Muscle layer of duodenum (tissue), 2 donors: ENCODE measurements at regions not wholly inside any gene's neighbourhood (a gene's known extent, or its start where the extent isn't known, plus 50 kb on each side); places are given as distances from the start of the nearest gene placed in this dataset.

Experiments
- H3K27ac ChIP-seq: one replicate; pipeline ENCODE4 v1.7.0; 2013; ENCODE audit warnings: mild to moderate bottlenecking, low read length
- H3K27me3 ChIP-seq: one replicate; pipeline ENCODE4 v1.7.0; 2013; ENCODE audit warnings: low read depth, mild to moderate bottlenecking, control low read depth, low read length
- H3K36me3 ChIP-seq, 2 donors: one replicate each; pipeline ENCODE4 v1.7.0; 2013; ENCODE audit warnings: low read length in 2 of 2, control low read depth in 1 of 2, mild to moderate bottlenecking in 1 of 2; ENCODE audit not compliant: insufficient read depth in 2 of 2, control insufficient read depth in 1 of 2
- H3K4me1 ChIP-seq, 2 donors: one replicate each; pipeline ENCODE4 v1.7.0; 2013; ENCODE audit warnings: low read length in 2 of 2, mild to moderate bottlenecking in 2 of 2, control low read depth in 1 of 2, moderate library complexity in 1 of 2; ENCODE audit not compliant: insufficient read depth in 2 of 2, control insufficient read depth in 1 of 2
- H3K4me3 ChIP-seq, 2 donors: one replicate each; pipeline ENCODE4 v1.7.0; 2013; ENCODE audit warnings: low read length in 2 of 2, low read depth in 1 of 2, mild to moderate bottlenecking in 1 of 2
- H3K9me3 ChIP-seq, 2 donors: one replicate each; pipeline ENCODE4 v1.7.0; 2013; ENCODE audit warnings: low read length in 2 of 2, control low read depth in 1 of 2, mild to moderate bottlenecking in 1 of 2; ENCODE audit not compliant: control insufficient read depth in 1 of 2
- donor health status: healthy.

DNA sequence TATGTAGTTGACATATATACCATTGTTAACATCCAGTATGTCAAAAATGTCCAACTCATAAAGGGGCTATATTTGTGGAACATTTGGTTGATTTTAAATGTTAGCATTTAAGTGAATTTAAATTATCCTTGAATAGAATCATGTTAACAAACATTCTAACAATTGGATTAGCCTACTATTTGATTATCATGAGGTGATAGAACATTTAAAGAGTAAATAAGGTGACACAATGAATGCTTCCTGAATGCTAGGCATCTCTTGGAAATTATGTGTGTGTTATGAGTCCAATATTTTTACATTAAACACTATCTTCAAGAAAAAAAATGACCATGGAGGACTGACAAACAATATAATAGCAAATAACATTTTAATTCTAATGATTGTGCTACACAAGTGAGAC is 901.9 kb upstream of the AGA start:
- Histone ChIP-seq H3K27ac (no peak overlapping the region), H3K4me3 (no peak overlapping the region), H3K4me1 (no peaks in the 10 kb centered on the region), H3K9me3 (no peaks in the 10 kb centered on the region), H3K27me3 (no peaks in the 10 kb centered on the region), H3K36me3 (no peaks in the 10 kb centered on the region)

GRCh38 chr4:178347111-178347510 is 904.9 kb upstream of the AGA start:
- Histone ChIP-seq H3K9me3 (no peaks in the 10 kb centered on the region), H3K27ac (no peak overlapping the region), H3K4me1 (no peaks in the 10 kb centered on the region), H3K27me3 (no peaks in the 10 kb centered on the region), H3K4me3 (no peak overlapping the region), H3K36me3 (no peaks in the 10 kb centered on the region)

DNA sequence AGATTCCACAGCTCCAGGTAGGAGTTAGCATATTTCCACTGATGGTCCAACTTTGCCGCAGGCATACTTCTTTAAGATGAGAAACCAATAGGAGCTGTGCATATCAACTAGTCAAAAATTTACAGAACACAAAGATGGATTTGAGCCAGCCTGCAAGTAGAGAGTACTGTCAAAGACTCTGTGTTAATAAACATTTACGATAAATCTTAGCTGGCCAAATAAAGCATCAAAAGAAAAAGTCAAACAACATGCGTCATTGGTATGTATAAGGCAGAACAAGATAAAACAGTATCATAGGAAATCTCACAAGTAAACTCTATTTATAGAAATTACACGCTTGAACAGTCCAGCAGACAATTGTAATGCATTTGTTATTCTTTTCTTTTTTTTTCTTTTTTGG is 907.4 kb upstream of the AGA start:
- no peak overlapping the region for H3K4me3 ChIP-seq
- no peaks in the 10 kb centered on the region for H3K9me3 ChIP-seq
- H3K36me3 ChIP-seq, result no peaks in the 10 kb centered on the region
- no peaks in the 10 kb centered on the region for H3K27me3 ChIP-seq
- no peaks in the 10 kb centered on the region for H3K4me1 ChIP-seq
- H3K27ac ChIP-seq, result no peak overlapping the region

DNA sequence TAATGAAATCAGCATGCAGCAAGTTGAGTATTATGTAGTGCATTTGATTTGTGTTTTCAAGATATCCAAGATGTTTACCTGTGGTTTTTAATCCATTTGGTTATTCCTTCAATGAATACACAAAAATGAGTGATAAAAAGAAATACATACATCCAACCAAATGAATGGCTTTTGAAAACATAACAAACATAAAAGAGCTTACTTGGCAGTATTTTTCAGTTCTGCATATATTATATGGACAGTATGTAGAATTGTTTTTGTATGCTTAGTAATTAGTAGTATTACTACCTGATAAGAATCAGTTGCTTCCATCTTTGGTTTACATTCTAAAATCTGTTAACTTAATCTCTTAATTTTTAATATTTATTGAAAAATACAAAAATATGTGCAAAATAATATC is 908.9 kb upstream of the AGA start:
- no peaks in the 10 kb centered on the region for H3K27me3 ChIP-seq
- no peaks in the 10 kb centered on the region for H3K9me3 ChIP-seq
- no peak overlapping the region for H3K4me3 ChIP-seq
- no peak overlapping the region for H3K27ac ChIP-seq
- no peaks in the 10 kb centered on the region for H3K36me3 ChIP-seq
- H3K4me1 ChIP-seq, result no peaks in the 10 kb centered on the region

GRCh38 chr4:178356725-178357124 is 914.5 kb upstream of the AGA start:
- Histone ChIP-seq H3K9me3 (no peaks in the 10 kb centered on the region), H3K4me3 (no peak overlapping the region), H3K4me1 (no peaks in the 10 kb centered on the region), H3K27me3 (no peaks in the 10 kb centered on the region), H3K27ac (no peak overlapping the region), H3K36me3 (no peaks in the 10 kb centered on the region)

DNA sequence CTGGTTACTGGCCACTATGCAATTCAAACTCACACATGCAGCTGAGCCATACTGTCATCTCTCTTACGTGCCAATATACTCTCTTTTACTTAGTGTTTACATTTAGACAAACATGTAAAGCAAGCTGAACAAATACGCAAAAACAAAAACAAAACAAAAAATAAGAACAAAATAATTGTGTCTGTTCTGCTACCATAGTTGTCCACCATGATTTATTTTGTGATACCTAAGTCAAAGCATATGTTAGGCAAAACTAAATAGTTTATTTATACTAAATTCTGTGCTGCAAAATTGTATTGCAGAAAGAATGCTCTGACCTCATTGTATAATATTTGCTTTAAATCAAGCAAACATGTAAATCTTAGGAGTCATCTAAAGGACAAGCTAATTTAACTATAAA is 943.2 kb upstream of the AGA start:
- H3K36me3 ChIP-seq, result no peaks in the 10 kb centered on the region
- no peak overlapping the region for H3K4me3 ChIP-seq
- no peaks in the 10 kb centered on the region for H3K4me1 ChIP-seq

GRCh38 chr4:178387756-178388155 is 945.5 kb upstream of the AGA start:
- H3K27me3 ChIP-seq, result no peaks in the 10 kb centered on the region
- no peaks in the 10 kb centered on the region for H3K36me3 ChIP-seq
- no peaks in the 10 kb centered on the region for H3K4me1 ChIP-seq
- no peak overlapping the region for H3K27ac ChIP-seq
- no peak overlapping the region for H3K4me3 ChIP-seq
- H3K9me3 ChIP-seq, result peaks cover 0 to 2% of the 10 kb centered on the region in 2 donors

More for the DNA sequence above, 943.2 kb upstream of the AGA start:
- no peak overlapping the region for H3K27ac ChIP-seq
- peaks cover 0 to 2% of the 10 kb centered on the region in 2 donors for H3K9me3 ChIP-seq
- H3K27me3 ChIP-seq, result no peaks in the 10 kb centered on the region

DNA sequence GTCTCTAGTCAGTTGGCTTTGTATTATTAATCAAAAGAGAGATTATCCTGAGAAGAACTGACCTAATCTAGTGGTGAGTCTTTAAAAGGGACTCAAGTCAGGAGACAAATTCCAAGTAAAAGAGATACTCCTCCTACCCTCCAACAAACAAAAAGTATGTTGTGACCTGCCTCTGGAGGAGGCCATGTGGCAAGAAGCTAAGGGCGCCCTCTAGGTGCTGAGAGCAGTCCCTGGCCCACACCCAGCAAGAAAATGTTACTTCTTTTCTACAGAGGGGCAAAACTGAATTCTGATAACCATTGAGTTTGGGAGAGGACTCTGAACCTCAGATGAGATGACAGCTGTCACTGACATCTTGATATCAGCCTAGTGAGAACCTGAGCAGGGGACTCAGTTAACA is 953.6 kb upstream of the AGA start:
- H3K36me3 ChIP-seq, result no peaks in the 10 kb centered on the region
- no peak overlapping the region for H3K27ac ChIP-seq
- no peaks in the 10 kb centered on the region for H3K27me3 ChIP-seq
- H3K9me3 ChIP-seq, result no peaks in the 10 kb centered on the region
- H3K4me1 ChIP-seq, result no peaks in the 10 kb centered on the region
- H3K4me3 ChIP-seq, result no peak overlapping the region

GRCh38 chr4:178412455-178412854 is 970.2 kb upstream of the AGA start:
- no peaks in the 10 kb centered on the region for H3K27me3 ChIP-seq
- H3K4me3 ChIP-seq, result no peak overlapping the region
- no peaks in the 10 kb centered on the region for H3K4me1 ChIP-seq
- no peaks in the 10 kb centered on the region for H3K9me3 ChIP-seq
- H3K36me3 ChIP-seq, result no peaks in the 10 kb centered on the region
- H3K27ac ChIP-seq, result no peak overlapping the region

- Histone ChIP-seq H3K27me3 (no peaks in the 10 kb centered on the region), H3K4me3 (no peak overlapping the region), H3K9me3 (no peaks in the 10 kb centered on the region), H3K4me1 (no peaks in the 10 kb centered on the region), H3K36me3 (no peaks in the 10 kb centered on the region), H3K27ac (no peak overlapping the region)
These were observed 971.8 kb upstream of the AGA start for GRCh38 chr4:178414042-178414441.

- Histone ChIP-seq H3K4me1 (no peaks in the 10 kb centered on the region), H3K27me3 (no peaks in the 10 kb centered on the region), H3K9me3 (no peaks in the 10 kb centered on the region), H3K36me3 (no peaks in the 10 kb centered on the region), H3K4me3 (no peak overlapping the region), H3K27ac (no peak overlapping the region)
These were observed 972.7 kb upstream of the AGA start for GRCh38 chr4:178414881-178415446.

GRCh38 chr4:178415925-178416324 is 973.7 kb upstream of the AGA start:
- Histone ChIP-seq H3K27me3 (no peaks in the 10 kb centered on the region), H3K36me3 (no peaks in the 10 kb centered on the region), H3K27ac (no peak overlapping the region), H3K4me3 (no peak overlapping the region), H3K9me3 (no peaks in the 10 kb centered on the region), H3K4me1 (no peaks in the 10 kb centered on the region)
